MM.1S (cell line): ENCODE measurements at regions not wholly inside any gene's neighbourhood (a gene's known extent, or its start where the extent isn't known, plus 50 kb on each side); places are given as distances from the start of the nearest gene placed in this dataset.

ENCODE experiments used
- EZH2 ChIP-seq: fragments of 300-600 bp; sonication (generic); optimal IDR thresholded peaks from 2 replicates; pipeline ENCODE3; 2017; ENCODE audit warnings: low read depth, mild to moderate bottlenecking, antibody characterized with exemption, low read length, mixed read lengths
- TF ChIP-seq, protein P1 (sequence below): fragments of 300-600 bp; sonication (generic); IDR thresholded peaks from 2 replicates; pipeline ENCODE4 v1.5.1; 2016; ENCODE audit warnings: antibody characterized with exemption, low read length, mixed read lengths

DNA sequence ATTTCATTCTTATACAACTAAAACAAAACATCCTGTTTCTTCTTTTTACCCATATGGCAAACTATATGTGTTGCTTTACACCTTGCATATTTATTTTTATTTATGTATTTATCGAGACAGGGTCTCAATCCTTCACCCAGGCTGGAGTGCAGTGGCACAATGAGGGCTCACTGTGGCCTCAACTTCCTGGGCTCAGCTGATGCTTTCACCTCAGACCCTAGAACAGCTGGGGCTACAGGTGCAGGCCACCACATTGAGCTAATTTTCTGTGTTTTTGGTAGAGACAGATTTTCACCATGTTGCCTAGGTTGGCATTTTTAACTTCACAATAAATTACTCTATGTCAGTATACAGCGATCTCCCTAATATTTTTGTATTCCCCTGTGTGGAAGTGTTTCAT, 522.0 kb downstream of the MBD2 start:
- TF ChIP-seq, protein P1, sequence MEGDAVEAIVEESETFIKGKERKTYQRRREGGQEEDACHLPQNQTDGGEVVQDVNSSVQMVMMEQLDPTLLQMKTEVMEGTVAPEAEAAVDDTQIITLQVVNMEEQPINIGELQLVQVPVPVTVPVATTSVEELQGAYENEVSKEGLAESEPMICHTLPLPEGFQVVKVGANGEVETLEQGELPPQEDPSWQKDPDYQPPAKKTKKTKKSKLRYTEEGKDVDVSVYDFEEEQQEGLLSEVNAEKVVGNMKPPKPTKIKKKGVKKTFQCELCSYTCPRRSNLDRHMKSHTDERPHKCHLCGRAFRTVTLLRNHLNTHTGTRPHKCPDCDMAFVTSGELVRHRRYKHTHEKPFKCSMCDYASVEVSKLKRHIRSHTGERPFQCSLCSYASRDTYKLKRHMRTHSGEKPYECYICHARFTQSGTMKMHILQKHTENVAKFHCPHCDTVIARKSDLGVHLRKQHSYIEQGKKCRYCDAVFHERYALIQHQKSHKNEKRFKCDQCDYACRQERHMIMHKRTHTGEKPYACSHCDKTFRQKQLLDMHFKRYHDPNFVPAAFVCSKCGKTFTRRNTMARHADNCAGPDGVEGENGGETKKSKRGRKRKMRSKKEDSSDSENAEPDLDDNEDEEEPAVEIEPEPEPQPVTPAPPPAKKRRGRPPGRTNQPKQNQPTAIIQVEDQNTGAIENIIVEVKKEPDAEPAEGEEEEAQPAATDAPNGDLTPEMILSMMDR, result no peak
- no peak for TF ChIP-seq EZH2
